ENCODE measurements at regions not wholly inside any gene's neighbourhood (a gene's known extent, or its start where the extent isn't known, plus 50 kb on each side); places are given as distances from the start of the nearest gene placed in this dataset.

- TF ChIP-seq EP300 (IDR thresholded peaks at IDR 0.05), result no peak
- no peak for TF ChIP-seq POLR2A (IDR thresholded peaks at IDR 0.05)
- no peak for TF ChIP-seq CTCF (IDR thresholded peaks at IDR 0.05)
Measured at GRCh38 chrX:104411800-104412199, 154.2 kb upstream of the IL1RAPL2 start.

GRCh38 chrX:104400387-104400786, 145.7 kb upstream of the ESX1 start:
- 85 to 100% methylated on average over 1 of the region's 1 CpG for WGBS, 2 donors
- DNase-seq (ENCODE audit: low spot score in 2 of 2), result no peak
- H3K4me1 ChIP-seq, result no peaks in the 10 kb centered on the region
- H3K27me3 ChIP-seq, result no peaks in the 10 kb centered on the region
- no peak overlapping the region for H3K4me3 ChIP-seq
- H3K9me3 ChIP-seq, result no peaks in the 10 kb centered on the region
- H3K27ac ChIP-seq, result no peak overlapping the region
- TF ChIP-seq CTCF (IDR thresholded peaks at IDR 0.05), result no peak
- no peak for TF ChIP-seq EP300 (IDR thresholded peaks at IDR 0.05)
- TF ChIP-seq POLR2A (IDR thresholded peaks at IDR 0.05), result no peak
- no peaks in the 10 kb centered on the region for H3K36me3 ChIP-seq

More at GRCh38 chrX:104411800-104412199, 154.2 kb upstream of the IL1RAPL2 start:
- no peak overlapping the region for H3K4me3 ChIP-seq
- no peaks in the 10 kb centered on the region for H3K36me3 ChIP-seq
- no peak for DNase-seq (ENCODE audit: low spot score in 2 of 2)
- H3K27ac ChIP-seq, result no peak overlapping the region
- peaks cover 0 to 2% of the 10 kb centered on the region in 2 donors for H3K27me3 ChIP-seq
- 80 to 83% methylated on average over 1 to 3 of the region's 3 CpGs for whole genome bisulfite sequencing, 2 donors
- H3K9me3 ChIP-seq, result no peaks in the 10 kb centered on the region
- no peaks in the 10 kb centered on the region for H3K4me1 ChIP-seq

- DNase-seq (ENCODE audit: low spot score in 2 of 2), result no peak
- no peak overlapping the region for H3K27ac ChIP-seq
- H3K4me1 ChIP-seq, result no peaks in the 10 kb centered on the region
- 60 to 71% methylated on average over 4 of the region's 4 CpGs for WGBS, 2 donors
- peaks cover 0 to 15% of the 10 kb centered on the region in 2 donors for H3K27me3 ChIP-seq
- H3K36me3 ChIP-seq, result no peaks in the 10 kb centered on the region
- no peak for TF ChIP-seq POLR2A (IDR thresholded peaks at IDR 0.05)
- no peak for TF ChIP-seq EP300 (IDR thresholded peaks at IDR 0.05)
- TF ChIP-seq CTCF (IDR thresholded peaks at IDR 0.05), result no peak
- H3K4me3 ChIP-seq, result no peak overlapping the region
- no peaks in the 10 kb centered on the region for H3K9me3 ChIP-seq
Measured at GRCh38 chrX:104392350-104392749, 137.6 kb upstream of the ESX1 start.

GRCh38 chrX:104391906-104392305, 137.2 kb upstream of the ESX1 start:
- no peaks in the 10 kb centered on the region for H3K9me3 ChIP-seq
- 71 to 84% methylated on average over 4 of the region's 4 CpGs for WGBS, 2 donors
- H3K4me3 ChIP-seq, result no peak overlapping the region
- H3K36me3 ChIP-seq, result no peaks in the 10 kb centered on the region
- no peak for DNase-seq (ENCODE audit: low spot score in 2 of 2)
- H3K27me3 ChIP-seq, result peaks cover 0 to 15% of the 10 kb centered on the region in 2 donors
- no peak overlapping the region for H3K27ac ChIP-seq
- TF ChIP-seq EP300 (IDR thresholded peaks at IDR 0.05), result no peak
- TF ChIP-seq CTCF (IDR thresholded peaks at IDR 0.05), result no peak
- TF ChIP-seq POLR2A (IDR thresholded peaks at IDR 0.05), result no peak
- H3K4me1 ChIP-seq, result no peaks in the 10 kb centered on the region

- peaks cover 0 to 9% of the 10 kb centered on the region in 2 donors for H3K27me3 ChIP-seq
- DNase-seq (ENCODE audit: low spot score in 2 of 2), result no peak
Measured at GRCh38 chrX:104376937-104377336, 122.2 kb upstream of the ESX1 start.

GRCh38 chrX:104372547-104372946, 117.8 kb upstream of the ESX1 start:
- no peak for DNase-seq (ENCODE audit: low spot score in 2 of 2)
- no peak overlapping the region for H3K27ac ChIP-seq
- H3K36me3 ChIP-seq, result no peaks in the 10 kb centered on the region
- peaks cover 0 to 17% of the 10 kb centered on the region in 2 donors for H3K27me3 ChIP-seq
- TF ChIP-seq POLR2A (IDR thresholded peaks at IDR 0.05) (no peak), CTCF (IDR thresholded peaks at IDR 0.05) (no peak), EP300 (IDR thresholded peaks at IDR 0.05) (no peak)
- 36 to 45% methylated on average over 1 of the region's 1 CpG for WGBS, 2 donors
- no peaks in the 10 kb centered on the region for H3K4me1 ChIP-seq
- no peaks in the 10 kb centered on the region for H3K9me3 ChIP-seq
- H3K4me3 ChIP-seq, result no peak overlapping the region

More at GRCh38 chrX:104376937-104377336, 122.2 kb upstream of the ESX1 start:
- no peaks in the 10 kb centered on the region for H3K9me3 ChIP-seq
- 85 to 100% methylated on average over 2 of the region's 2 CpGs for WGBS, 2 donors
- H3K36me3 ChIP-seq, result no peaks in the 10 kb centered on the region
- no peak overlapping the region for H3K4me3 ChIP-seq
- H3K4me1 ChIP-seq, result no peaks in the 10 kb centered on the region
- H3K27ac ChIP-seq, result no peak overlapping the region
- TF ChIP-seq POLR2A (IDR thresholded peaks at IDR 0.05), result no peak
